GM19452 (cell line): ENCODE measurements at regions not wholly inside any gene's neighbourhood (a gene's known extent, or its start where the extent isn't known, plus 50 kb on each side); places are given as distances from the start of the nearest gene placed in this dataset.

ENCODE experiments used
- ATAC-seq: cut with Tn5 transposase; IDR thresholded peaks from one replicate; pipeline ENCODE4 v1.9.1; 2021; ENCODE audit not compliant: unreplicated experiment

- ATAC-seq = no peak
Observed at GRCh38 chr1:244106837-244107493, 55.9 kb downstream of the ZBTB18 start.

DNA sequence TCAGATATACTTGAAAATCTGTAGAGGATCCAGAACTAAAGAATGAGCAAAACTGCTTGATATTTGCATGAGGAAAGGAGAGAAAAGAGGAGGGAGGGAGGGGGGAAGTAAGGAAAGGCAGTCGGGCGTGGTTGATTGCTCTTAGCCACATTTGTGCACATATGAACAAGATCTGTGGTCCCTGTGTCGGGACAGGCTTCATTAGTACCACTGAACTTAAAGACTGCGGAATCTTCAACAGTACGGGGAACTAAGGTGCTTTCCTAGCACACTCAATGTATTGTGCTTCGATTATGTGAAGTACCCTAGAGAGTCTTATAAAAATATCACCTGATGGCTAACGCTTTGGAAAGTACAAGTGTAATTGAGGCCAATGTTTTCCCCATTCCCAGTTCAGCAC lies 59.9 kb downstream of the ZBTB18 start:
- ATAC-seq = no peak

GRCh38 chr1:244112041-244112440 lies 61.0 kb downstream of the ZBTB18 start:
- no peak for ATAC-seq

GRCh38 chr1:244112636-244113035 lies 61.6 kb downstream of the ZBTB18 start:
- ATAC-seq = no peak

- ATAC-seq = no peak
Observed at GRCh38 chr1:244113532-244114320, 62.6 kb downstream of the ZBTB18 start.

- ATAC-seq = no peak
Observed at GRCh38 chr1:244114892-244115291, 63.8 kb downstream of the ZBTB18 start.

DNA sequence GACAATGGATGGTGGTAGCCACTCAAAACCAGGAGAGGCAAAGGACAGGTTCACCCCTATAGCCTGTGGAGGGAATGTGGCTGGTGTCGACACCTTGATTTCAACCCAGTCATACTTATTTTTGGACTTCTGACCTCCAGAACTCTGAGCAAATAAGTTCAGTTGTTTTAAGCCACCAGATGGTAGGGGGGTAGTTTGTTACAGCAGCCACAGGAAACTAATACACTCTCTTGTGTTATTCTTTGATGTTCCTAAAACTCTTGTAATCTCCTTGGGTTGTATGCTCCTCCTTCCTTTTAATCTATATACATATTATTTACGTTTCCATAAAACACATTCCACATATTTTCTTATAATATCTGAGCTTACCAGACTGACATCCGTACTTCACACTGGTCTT lies 65.9 kb downstream of the ZBTB18 start:
- ATAC-seq = no peak

- no peak for ATAC-seq
Observed at GRCh38 chr1:244118109-244118761, 67.2 kb downstream of the ZBTB18 start.

- ATAC-seq = no peak
Observed at GRCh38 chr1:244128591-244129383, 77.7 kb downstream of the ZBTB18 start.

DNA sequence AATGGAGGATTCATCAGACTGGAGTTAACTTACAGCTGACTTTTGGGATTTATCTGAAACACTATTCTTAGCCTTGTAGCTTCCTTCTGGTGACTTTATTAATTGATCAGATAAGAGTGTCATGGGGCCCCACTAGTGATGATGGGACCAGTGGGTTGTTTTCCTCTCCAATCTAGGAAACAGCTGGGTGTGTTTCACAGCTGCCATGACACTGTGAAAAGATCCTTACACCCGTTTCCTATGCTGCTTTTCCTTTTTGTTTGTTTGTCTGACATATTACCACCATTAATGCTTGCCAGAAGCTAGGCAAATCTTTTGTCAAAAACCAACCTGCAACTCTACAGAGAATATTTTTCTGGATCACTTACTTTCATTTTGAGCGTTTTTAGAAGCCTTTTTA lies 86.2 kb downstream of the ZBTB18 start:
- ATAC-seq = no peak

DNA sequence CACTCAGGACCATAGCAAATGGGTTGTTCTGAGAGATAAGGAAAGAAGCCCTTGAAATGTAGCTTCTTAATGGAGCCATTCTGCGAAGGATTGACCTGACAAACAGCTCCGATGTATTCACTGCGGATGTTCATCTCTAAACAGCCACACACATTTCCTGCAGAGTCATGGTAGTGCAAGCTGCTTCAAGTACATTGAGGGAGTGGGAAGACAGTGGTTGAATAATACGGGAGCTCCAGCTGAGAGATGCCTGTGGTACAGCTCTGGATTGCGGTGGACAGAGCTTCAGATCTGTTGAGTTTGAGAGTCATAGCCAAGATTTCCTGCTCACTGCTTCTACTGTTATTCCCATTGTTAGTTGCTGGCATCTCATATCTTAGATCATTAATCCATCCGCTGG lies 86.6 kb downstream of the ZBTB18 start:
- no peak for ATAC-seq

DNA sequence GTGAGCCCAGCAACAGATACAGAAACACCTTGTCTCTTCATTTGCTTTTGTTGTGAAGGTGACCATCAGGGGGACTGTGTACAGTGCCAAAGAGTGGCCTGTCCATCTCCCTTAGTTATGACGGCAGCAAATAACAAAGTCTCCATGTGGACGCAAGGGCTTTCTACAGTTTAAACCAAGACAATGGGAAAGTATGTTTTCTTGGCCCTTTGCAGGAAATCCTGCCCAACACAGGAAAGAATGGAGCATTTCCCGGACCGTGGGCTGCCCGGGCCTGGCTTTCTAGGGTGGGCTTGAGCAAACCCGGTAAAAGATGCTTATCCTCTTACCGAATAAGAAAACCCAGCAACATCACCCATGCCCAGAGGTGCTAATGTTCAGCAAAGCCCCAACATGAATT lies 87.3 kb downstream of the ZBTB18 start:
- ATAC-seq = no peak

- no peak for ATAC-seq
Observed at GRCh38 chr1:244139655-244140054, 88.6 kb downstream of the ZBTB18 start.

GRCh38 chr1:244140420-244140819 lies 89.3 kb downstream of the ZBTB18 start:
- ATAC-seq = no peak

GRCh38 chr1:244144053-244144452 lies 93.0 kb downstream of the ZBTB18 start:
- no peak for ATAC-seq

DNA sequence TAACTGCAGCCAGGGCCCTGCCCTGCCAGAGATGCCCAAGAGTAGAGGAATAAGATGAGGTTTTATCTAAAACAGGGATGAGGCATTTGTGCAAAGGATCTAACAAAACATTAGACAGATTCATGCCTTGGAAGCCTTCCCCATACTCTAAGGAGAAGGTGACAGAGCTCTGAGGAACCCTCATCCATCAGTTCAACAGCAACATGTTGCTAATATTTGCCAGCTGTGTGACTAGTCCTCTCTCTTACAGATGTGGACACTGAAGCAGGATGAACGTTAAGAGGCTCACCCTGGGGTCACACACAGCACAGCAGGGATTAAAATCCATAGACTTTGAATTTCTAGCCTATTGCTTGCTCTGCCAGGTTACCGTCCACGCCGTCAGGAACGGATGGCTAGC lies 99.0 kb downstream of the ZBTB18 start:
- no peak for ATAC-seq

DNA sequence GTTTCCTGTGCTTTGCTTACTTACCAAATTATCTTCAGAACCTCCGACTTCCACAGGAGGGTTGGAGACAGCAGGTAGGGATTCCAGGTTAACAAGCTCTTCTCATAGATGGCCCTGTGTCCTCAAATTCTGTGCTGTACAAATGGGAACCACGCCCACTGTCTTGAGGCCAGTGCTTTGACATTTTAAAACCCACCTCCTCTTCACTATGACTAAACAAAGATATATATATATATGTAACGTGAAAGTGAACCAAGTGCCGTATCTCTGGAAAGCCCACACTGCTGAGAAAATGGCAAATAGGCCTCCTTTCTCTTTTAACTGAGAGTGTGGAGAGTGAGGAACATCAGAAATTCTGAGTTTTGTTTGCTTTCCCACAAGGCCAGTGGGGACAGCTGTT lies 99.6 kb downstream of the ZBTB18 start:
- no peak for ATAC-seq

- no peak for ATAC-seq
Observed at GRCh38 chr1:244151537-244151936, 100.5 kb downstream of the ZBTB18 start.

GRCh38 chr1:244154508-244154871 lies 103.4 kb downstream of the ZBTB18 start:
- ATAC-seq = no peak

GRCh38 chr1:244154872-244155531 lies 103.9 kb downstream of the ZBTB18 start:
- ATAC-seq = no peak

DNA sequence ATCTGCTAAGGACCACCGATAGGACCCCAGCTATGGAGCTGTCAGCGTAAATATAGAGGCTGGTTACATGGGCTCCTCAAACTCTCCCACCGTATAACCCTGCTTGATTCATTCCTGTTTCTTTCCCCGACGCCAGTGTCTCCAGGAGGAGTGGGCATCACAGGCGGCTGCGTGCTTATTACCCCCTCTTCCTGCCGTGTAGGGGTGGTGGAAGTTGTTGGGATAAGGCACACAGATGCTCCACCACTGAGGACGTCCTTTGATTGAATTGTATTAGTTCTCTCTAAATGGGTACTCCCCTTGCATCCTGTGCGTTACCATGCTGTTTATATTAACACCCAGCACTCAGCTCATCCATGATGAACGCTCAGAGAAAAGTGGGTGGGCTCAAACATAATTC lies 104.6 kb downstream of the ZBTB18 start:
- no peak for ATAC-seq
